ENCODE measurements at regions not wholly inside any gene's neighbourhood (a gene's known extent, or its start where the extent isn't known, plus 50 kb on each side); places are given as distances from the start of the nearest gene placed in this dataset.
"Not testable (repeated sequence)": the region's sequence is repeated elsewhere in the genome, so short reads cannot be mapped to it uniquely, and the experiment has no call there.

GRCh38 chr21:25531538-25532250 lies 75.6 kb downstream of the MRPL39 start:
- H3K9me3 ChIP-seq (ENCODE audit: control insufficient read depth, insufficient read depth, low read length); H3K9ac ChIP-seq (ENCODE audit: low read depth, low read length); H3K4me3 ChIP-seq (ENCODE audit: low read depth, low read length); H3K4me1 ChIP-seq (ENCODE audit: control insufficient read depth, insufficient read depth, low read length); H3K36me3 ChIP-seq (ENCODE audit: control insufficient read depth, insufficient read depth, low read length); H3K27me3 ChIP-seq (ENCODE audit: control insufficient read depth, insufficient read depth, low read length): not testable (repeated sequence)

DNA sequence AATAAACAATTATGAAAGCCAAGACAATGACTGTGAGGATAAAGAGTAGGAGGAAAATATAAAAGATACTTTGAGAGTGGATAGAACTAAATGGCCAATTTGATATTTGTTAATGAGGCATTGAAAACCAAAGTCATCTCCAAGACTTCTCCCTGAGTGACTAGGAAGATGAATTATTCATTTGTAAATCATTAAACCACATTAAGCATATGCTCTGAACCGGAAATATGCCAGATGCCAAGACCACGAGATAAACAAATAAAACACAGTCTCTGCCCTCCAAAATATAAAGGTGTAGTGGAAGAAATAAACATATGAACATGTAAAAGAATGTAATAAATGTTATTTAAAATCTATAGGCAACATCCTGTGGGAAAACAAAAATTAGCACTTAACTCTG lies 78.8 kb downstream of the MRPL39 start:
- Histone ChIP-seq H3K9ac (ENCODE audit: low read depth, low read length) (no peak overlapping the region), H3K27me3 (ENCODE audit: control insufficient read depth, insufficient read depth, low read length) (no peaks in the 10 kb centered on the region), H3K4me1 (ENCODE audit: control insufficient read depth, insufficient read depth, low read length) (no peaks in the 10 kb centered on the region), H3K9me3 (ENCODE audit: control insufficient read depth, insufficient read depth, low read length) (no peaks in the 10 kb centered on the region), H3K4me3 (ENCODE audit: low read depth, low read length) (no peak overlapping the region), H3K36me3 (ENCODE audit: control insufficient read depth, insufficient read depth, low read length) (no peaks in the 10 kb centered on the region)

DNA sequence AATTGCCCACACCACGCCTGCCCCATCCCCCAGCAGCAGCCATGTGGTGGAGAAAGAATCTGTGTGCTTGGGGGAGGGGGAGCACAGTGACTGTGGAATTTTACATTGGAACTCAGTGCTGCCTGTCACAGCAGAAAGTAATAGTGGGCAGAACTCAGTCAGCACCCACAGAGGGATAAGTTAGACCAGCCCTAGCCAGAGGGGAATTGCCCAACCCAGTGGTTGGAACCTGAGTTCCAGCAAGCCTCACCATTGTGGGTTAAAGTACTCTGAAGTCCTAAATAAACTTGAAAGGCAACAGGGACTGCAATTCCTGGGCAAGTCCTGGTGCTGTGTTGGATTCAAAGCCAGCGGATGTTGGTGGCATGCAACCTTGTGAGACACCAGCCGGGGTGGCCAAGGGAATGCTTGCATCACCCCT lies 88.8 kb downstream of the MRPL39 start:
- no peak overlapping the region for H3K4me3 ChIP-seq (ENCODE audit: low read depth, low read length)
- H3K27me3 ChIP-seq (ENCODE audit: control insufficient read depth, insufficient read depth, low read length) = no peaks in the 10 kb centered on the region
- no peaks in the 10 kb centered on the region for H3K9me3 ChIP-seq (ENCODE audit: control insufficient read depth, insufficient read depth, low read length)
- no peak overlapping the region for H3K9ac ChIP-seq (ENCODE audit: low read depth, low read length)
- H3K36me3 ChIP-seq (ENCODE audit: control insufficient read depth, insufficient read depth, low read length) = no peaks in the 10 kb centered on the region
- H3K4me1 ChIP-seq (ENCODE audit: control insufficient read depth, insufficient read depth, low read length) = peaks cover 9% of the 10 kb centered on the region

- peaks cover 9% of the 10 kb centered on the region for H3K4me1 ChIP-seq (ENCODE audit: control insufficient read depth, insufficient read depth, low read length)
- H3K36me3 ChIP-seq (ENCODE audit: control insufficient read depth, insufficient read depth, low read length) = no peaks in the 10 kb centered on the region
- H3K9ac ChIP-seq (ENCODE audit: low read depth, low read length) = no peak overlapping the region
- H3K27me3 ChIP-seq (ENCODE audit: control insufficient read depth, insufficient read depth, low read length) = no peaks in the 10 kb centered on the region
- H3K9me3 ChIP-seq (ENCODE audit: control insufficient read depth, insufficient read depth, low read length) = no peaks in the 10 kb centered on the region
- no peak overlapping the region for H3K4me3 ChIP-seq (ENCODE audit: low read depth, low read length)
Observed at GRCh38 chr21:25515484-25516405, 91.5 kb downstream of the MRPL39 start.

DNA sequence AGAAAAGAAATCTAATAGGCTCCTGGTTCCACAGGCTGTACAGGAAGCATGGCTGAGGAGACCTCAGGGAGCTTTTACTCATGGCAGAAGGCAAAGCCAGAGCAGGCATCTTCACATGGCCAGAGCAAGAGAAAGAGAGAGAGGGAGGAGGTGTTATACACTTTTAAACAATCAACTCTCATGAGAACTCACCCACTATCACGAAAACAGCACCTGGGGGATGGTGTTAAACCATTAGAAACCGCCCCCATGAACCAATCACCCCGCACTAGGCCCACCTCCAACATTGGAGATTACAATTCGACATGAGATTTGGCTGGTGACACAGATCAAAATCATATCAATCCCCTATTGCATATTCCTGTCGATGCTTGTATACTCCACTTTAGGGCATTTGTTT lies 93.5 kb downstream of the MRPL39 start:
- Histone ChIP-seq H3K4me1 (ENCODE audit: control insufficient read depth, insufficient read depth, low read length) (peaks cover 7% of the 10 kb centered on the region), H3K4me3 (ENCODE audit: low read depth, low read length) (no peak overlapping the region), H3K9ac (ENCODE audit: low read depth, low read length) (no peak overlapping the region), H3K27me3 (ENCODE audit: control insufficient read depth, insufficient read depth, low read length) (no peaks in the 10 kb centered on the region), H3K36me3 (ENCODE audit: control insufficient read depth, insufficient read depth, low read length) (no peaks in the 10 kb centered on the region), H3K9me3 (ENCODE audit: control insufficient read depth, insufficient read depth, low read length) (no peaks in the 10 kb centered on the region)

- Histone ChIP-seq H3K9ac (ENCODE audit: low read depth, low read length) (no peak overlapping the region), H3K27me3 (ENCODE audit: control insufficient read depth, insufficient read depth, low read length) (no peaks in the 10 kb centered on the region), H3K4me3 (ENCODE audit: low read depth, low read length) (no peak overlapping the region), H3K9me3 (ENCODE audit: control insufficient read depth, insufficient read depth, low read length) (no peaks in the 10 kb centered on the region), H3K4me1 (ENCODE audit: control insufficient read depth, insufficient read depth, low read length) (no peaks in the 10 kb centered on the region), H3K36me3 (ENCODE audit: control insufficient read depth, insufficient read depth, low read length) (no peaks in the 10 kb centered on the region)
Observed at GRCh38 chr21:25512095-25513081, 94.9 kb downstream of the MRPL39 start.

- no peaks in the 10 kb centered on the region for H3K4me1 ChIP-seq (ENCODE audit: control insufficient read depth, insufficient read depth, low read length)
- H3K27me3 ChIP-seq (ENCODE audit: control insufficient read depth, insufficient read depth, low read length) = no peaks in the 10 kb centered on the region
- H3K36me3 ChIP-seq (ENCODE audit: control insufficient read depth, insufficient read depth, low read length) = no peaks in the 10 kb centered on the region
- H3K9me3 ChIP-seq (ENCODE audit: control insufficient read depth, insufficient read depth, low read length) = no peaks in the 10 kb centered on the region
- H3K9ac ChIP-seq (ENCODE audit: low read depth, low read length) = no peak overlapping the region
- H3K4me3 ChIP-seq (ENCODE audit: low read depth, low read length) = no peak overlapping the region
Observed at GRCh38 chr21:25509862-25510261, 97.4 kb downstream of the MRPL39 start.

GRCh38 chr21:25508364-25508763 lies 98.9 kb downstream of the MRPL39 start:
- no peaks in the 10 kb centered on the region for H3K36me3 ChIP-seq (ENCODE audit: control insufficient read depth, insufficient read depth, low read length)
- no peak overlapping the region for H3K9ac ChIP-seq (ENCODE audit: low read depth, low read length)
- H3K27me3 ChIP-seq (ENCODE audit: control insufficient read depth, insufficient read depth, low read length) = no peaks in the 10 kb centered on the region
- no peaks in the 10 kb centered on the region for H3K4me1 ChIP-seq (ENCODE audit: control insufficient read depth, insufficient read depth, low read length)
- H3K4me3 ChIP-seq (ENCODE audit: low read depth, low read length) = no peak overlapping the region
- H3K9me3 ChIP-seq (ENCODE audit: control insufficient read depth, insufficient read depth, low read length) = no peaks in the 10 kb centered on the region

- Histone ChIP-seq H3K9ac (ENCODE audit: low read depth, low read length) (no peak overlapping the region), H3K4me3 (ENCODE audit: low read depth, low read length) (no peak overlapping the region), H3K27me3 (ENCODE audit: control insufficient read depth, insufficient read depth, low read length) (no peaks in the 10 kb centered on the region), H3K36me3 (ENCODE audit: control insufficient read depth, insufficient read depth, low read length) (no peaks in the 10 kb centered on the region), H3K4me1 (ENCODE audit: control insufficient read depth, insufficient read depth, low read length) (no peaks in the 10 kb centered on the region), H3K9me3 (ENCODE audit: control insufficient read depth, insufficient read depth, low read length) (no peaks in the 10 kb centered on the region)
Observed at GRCh38 chr21:25507522-25507921, 99.8 kb downstream of the MRPL39 start.

- no peaks in the 10 kb centered on the region for H3K27me3 ChIP-seq (ENCODE audit: control insufficient read depth, insufficient read depth, low read length)
- no peak overlapping the region for H3K4me3 ChIP-seq (ENCODE audit: low read depth, low read length)
- H3K4me1 ChIP-seq (ENCODE audit: control insufficient read depth, insufficient read depth, low read length) = no peaks in the 10 kb centered on the region
- no peaks in the 10 kb centered on the region for H3K36me3 ChIP-seq (ENCODE audit: control insufficient read depth, insufficient read depth, low read length)
- no peak overlapping the region for H3K9ac ChIP-seq (ENCODE audit: low read depth, low read length)
- no peaks in the 10 kb centered on the region for H3K9me3 ChIP-seq (ENCODE audit: control insufficient read depth, insufficient read depth, low read length)
Observed at GRCh38 chr21:25506887-25507286, 100.4 kb downstream of the MRPL39 start.

- Histone ChIP-seq H3K4me3 (ENCODE audit: low read depth, low read length) (no peak overlapping the region), H3K9ac (ENCODE audit: low read depth, low read length) (no peak overlapping the region), H3K27me3 (ENCODE audit: control insufficient read depth, insufficient read depth, low read length) (no peaks in the 10 kb centered on the region), H3K4me1 (ENCODE audit: control insufficient read depth, insufficient read depth, low read length) (no peaks in the 10 kb centered on the region), H3K9me3 (ENCODE audit: control insufficient read depth, insufficient read depth, low read length) (no peaks in the 10 kb centered on the region), H3K36me3 (ENCODE audit: control insufficient read depth, insufficient read depth, low read length) (no peaks in the 10 kb centered on the region)
Observed at GRCh38 chr21:25506261-25506660, 101.0 kb downstream of the MRPL39 start.
